ENCODE measurements at regions not wholly inside any gene's neighbourhood (a gene's known extent, or its start where the extent isn't known, plus 50 kb on each side); places are given as distances from the start of the nearest gene placed in this dataset.

GRCh38 chr20:54345821-54346220 is 129.6 kb upstream of the DOK5 start:
- no peak for TF ChIP-seq CTCF (IDR thresholded peaks at IDR 0.05)
- no peak for TF ChIP-seq EZH2 (IDR thresholded peaks at IDR 0.05; ENCODE audit: borderline replicate concordance, insufficient read depth, low read depth, low read length, poor library complexity, severe bottlenecking)

Data from B cell (primary cell).